ENCODE measurements at regions not wholly inside any gene's neighbourhood (a gene's known extent, or its start where the extent isn't known, plus 50 kb on each side); places are given as distances from the start of the nearest gene placed in this dataset.

DNA sequence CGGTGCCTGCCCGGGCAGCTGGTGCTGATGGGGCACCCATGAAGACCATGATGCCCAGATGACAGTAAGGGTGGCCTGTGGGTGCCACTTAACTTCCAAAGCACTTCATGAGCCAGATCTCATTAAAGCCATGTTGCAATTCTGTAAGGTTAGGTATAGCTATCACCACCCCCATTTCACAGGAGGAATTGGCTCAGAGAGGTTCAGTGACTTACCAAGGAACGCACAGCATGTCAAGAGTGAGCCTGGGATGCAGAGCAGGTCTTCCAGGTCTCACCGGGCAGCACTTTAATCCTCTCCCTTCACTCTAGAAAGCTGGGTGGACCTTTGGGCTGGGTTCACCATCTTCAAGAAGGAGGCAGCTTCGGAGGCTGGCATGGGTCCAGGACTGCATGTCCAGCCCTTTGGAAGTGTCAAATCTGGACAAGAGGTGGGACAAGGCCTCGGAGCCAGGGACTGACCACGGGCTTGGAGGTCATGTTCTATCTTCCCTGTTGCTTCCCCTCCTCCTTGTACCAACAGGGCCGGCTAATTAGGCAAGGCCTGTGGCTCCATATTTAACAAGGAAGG, 189.8 kb downstream of the URI1 start:
- FAIRE-seq, result no peak
- RAD21 ChIA-PET (ENCODE audit: unreplicated experiment), result no interaction called here
- no TSS peak for BruUV-seq (replicated peaks)
- CTCF ChIA-PET, result no interaction called here
- H3K27me3 ChIP-seq (replicated peaks in 1 of 2; ENCODE audit: control insufficient read depth in 2 of 2, insufficient read depth in 2 of 2, low read length in 1 of 2), result no peaks in the 10 kb centered on the region
- no peak for ATAC-seq
- no peak overlapping the region for H3K9ac ChIP-seq (ENCODE audit: control insufficient read depth, insufficient read depth, low read length)
- no peaks in the 10 kb centered on the region for H3K4me1 ChIP-seq (ENCODE audit: control insufficient read depth, insufficient read depth, low read length)
- intact Hi-C loops (cut with micrococcal nuclease; ENCODE audit: unreplicated experiment) (no loop called here), in situ Hi-C loops (cut with MboI) (no loop called here)
- no peak overlapping the region for H2AFZ ChIP-seq (ENCODE audit: control insufficient read depth, low read depth, low read length)
- no peaks in the 10 kb centered on the region for H3K9me3 ChIP-seq (replicated peaks; ENCODE audit: control insufficient read depth, insufficient read depth, low read length)
- H3K4me2 ChIP-seq (ENCODE audit: control insufficient read depth, insufficient read depth), result no peak overlapping the region
- SMC1A ChIA-PET (ENCODE audit: uncharacterized antibody, unreplicated experiment), result no interaction called here
- no peak for TF ChIP-seq ETV6 (conservative IDR thresholded peaks at IDR 0.05 in 1 of 2, IDR thresholded peaks at IDR 0.05 in 1 of 2; ENCODE audit: borderline replicate concordance in 1 of 2, low read depth in 1 of 2)
- no peaks in the 10 kb centered on the region for H3K79me2 ChIP-seq (ENCODE audit: control insufficient read depth, insufficient read depth, low read length)
- POLR2A ChIA-PET, result no interaction called here
- 23% methylated on average over 8 of the region's 8 CpGs for WGBS (ENCODE audit: insufficient coverage, insufficient replicate concordance, low lambda C conversion rate, missing lambda C conversion rate)
- H3K27ac ChIP-seq (ENCODE audit: control insufficient read depth, insufficient read depth), result no peak overlapping the region
- no peaks in the 10 kb centered on the region for H4K20me1 ChIP-seq (ENCODE audit: control insufficient read depth, insufficient read depth)
- H3K4me3 ChIP-seq, result no peak overlapping the region
- no peaks in the 10 kb centered on the region for H3K36me3 ChIP-seq (ENCODE audit: control insufficient read depth in 2 of 2, insufficient read depth in 2 of 2, low read length in 1 of 2)
- DNase-seq (ENCODE audit: low read depth, low spot score), result no peak

DNA sequence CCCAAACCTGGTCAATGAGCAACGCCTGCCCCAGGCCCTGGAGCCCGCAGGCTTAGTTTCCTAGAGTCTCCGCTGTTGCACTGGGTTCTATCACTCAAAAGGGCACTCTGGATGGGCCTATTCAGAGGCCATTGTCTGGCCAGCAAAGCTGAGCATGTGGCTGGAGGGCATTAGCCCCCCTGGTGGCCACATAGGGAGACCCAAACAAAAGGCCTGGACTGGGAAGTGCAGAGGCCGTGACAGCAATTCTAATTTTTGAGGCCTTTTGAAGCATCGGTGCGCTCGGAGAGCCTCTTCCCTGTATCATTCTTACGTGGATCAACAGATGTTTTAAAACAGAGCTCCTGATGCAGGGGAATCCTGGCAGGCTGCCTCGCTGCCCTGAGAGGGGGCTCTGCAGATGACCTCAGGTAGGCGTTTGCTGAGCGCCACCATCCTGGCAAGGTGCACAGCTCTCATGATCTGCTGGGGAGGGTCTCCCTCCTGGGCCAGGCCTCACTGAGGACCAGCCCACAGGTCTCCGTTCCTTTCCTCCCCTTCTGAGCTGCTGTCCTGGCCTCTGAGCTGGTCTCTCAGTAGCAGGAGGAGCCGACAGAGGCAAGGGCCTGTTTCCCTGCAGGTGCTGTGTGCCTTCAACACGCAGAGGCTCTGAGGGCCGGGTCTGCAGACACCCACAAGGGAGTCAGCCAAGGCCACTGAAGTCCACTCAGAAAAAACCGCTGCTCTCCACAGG, 190.5 kb downstream of the URI1 start:
- ChIA-PET POLR2A (no interaction called here), RAD21 (ENCODE audit: unreplicated experiment) (no interaction called here), SMC1A (ENCODE audit: uncharacterized antibody, unreplicated experiment) (no interaction called here), CTCF (no interaction called here)
- H2AFZ ChIP-seq (ENCODE audit: control insufficient read depth, low read depth, low read length), result no peak overlapping the region
- no peak overlapping the region for H3K27ac ChIP-seq (ENCODE audit: control insufficient read depth, insufficient read depth)
- DNase-seq (ENCODE audit: low read depth, low spot score) (no peak), FAIRE-seq (no peak), ATAC-seq (no peak)
- H3K79me2 ChIP-seq (ENCODE audit: control insufficient read depth, insufficient read depth, low read length), result no peaks in the 10 kb centered on the region
- in situ Hi-C loops (cut with MboI) (no loop called here), intact Hi-C loops (cut with micrococcal nuclease; ENCODE audit: unreplicated experiment) (no loop called here)
- TF ChIP-seq CHD4 (IDR thresholded peaks at IDR 0.05), result no peak
- TF ChIP-seq JUNB (IDR thresholded peaks at IDR 0.05), result no peak
- TF ChIP-seq TBL1XR1 (IDR thresholded peaks at IDR 0.05; ENCODE audit: low read depth, low read length), result no peak
- TF ChIP-seq NFXL1 (IDR thresholded peaks at IDR 0.05; ENCODE audit: borderline replicate concordance), result no peak
- TF ChIP-seq MEF2A (IDR thresholded peaks at IDR 0.05; ENCODE audit: insufficient read depth, low read depth, low read length), result no peak
- no peak overlapping the region for H3K4me3 ChIP-seq
- no TSS peak for BruUV-seq (replicated peaks)
- no peak overlapping the region for H3K4me2 ChIP-seq (ENCODE audit: control insufficient read depth, insufficient read depth)
- H3K9me3 ChIP-seq (replicated peaks; ENCODE audit: control insufficient read depth, insufficient read depth, low read length), result no peaks in the 10 kb centered on the region
- no peaks in the 10 kb centered on the region for H3K4me1 ChIP-seq (ENCODE audit: control insufficient read depth, insufficient read depth, low read length)
- no peaks in the 10 kb centered on the region for H4K20me1 ChIP-seq (ENCODE audit: control insufficient read depth, insufficient read depth)
- WGBS (ENCODE audit: insufficient coverage, insufficient replicate concordance, low lambda C conversion rate, missing lambda C conversion rate), result 42% methylated on average over 16 of the region's 16 CpGs
- no peak overlapping the region for H3K9ac ChIP-seq (ENCODE audit: control insufficient read depth, insufficient read depth, low read length)
- no peaks in the 10 kb centered on the region for H3K36me3 ChIP-seq (ENCODE audit: control insufficient read depth in 2 of 2, insufficient read depth in 2 of 2, low read length in 1 of 2)
- no peaks in the 10 kb centered on the region; a peak in 1 of 4 replicates for H3K27me3 ChIP-seq (replicated peaks in 1 of 2; ENCODE audit: control insufficient read depth in 2 of 2, insufficient read depth in 2 of 2, low read length in 1 of 2)
